Common myeloid progenitor, CD34-positive (primary cell): ENCODE measurements at regions not wholly inside any gene's neighbourhood (a gene's known extent, or its start where the extent isn't known, plus 50 kb on each side); places are given as distances from the start of the nearest gene placed in this dataset.
A peak's percentile ranks its signal among the peaks of the same experiment; 100 is the strongest.
"Not testable (repeated sequence)": the region's sequence is repeated elsewhere in the genome, so short reads cannot be mapped to it uniquely, and the experiment has no call there.

Experiments
- CTCF ChIA-PET: fragments of 350-600 bp; sonication (Branson Sonifier 250); formaldehyde crosslinking; loops from one replicate; lab custom pipeline; 2021; ENCODE audit warnings: antibody characterized with exemption; lab: Charles Lee
- POLR2A ChIA-PET: fragments of 350-600 bp; sonication (Branson Sonifier 250); formaldehyde crosslinking; loops from one replicate; lab custom pipeline; 2021; ENCODE audit warnings: antibody characterized with exemption; lab: Charles Lee
- DNase-seq, 3 donors: peaks; one replicate each; pipeline versions ENCODE4 v3.0.0 to v3.0.0-alpha.2; 2013
- H3K27ac ChIP-seq, 2 experiments: 1 replicate in 1 of 2; 2 replicates in 1 of 2; pipeline ENCODE4 v1.7.0; 2013; ENCODE audit warnings: inconsistent platforms in 2 of 2, low read length in 2 of 2, mild to moderate bottlenecking in 2 of 2, low read depth in 1 of 2, moderate library complexity in 1 of 2; ENCODE audit not compliant: severe bottlenecking in 2 of 2, insufficient read depth in 1 of 2, poor library complexity in 1 of 2
- H3K27me3 ChIP-seq, 5 experiments: replicated peaks in 2 of 5; 1 replicate in 3 of 5; 2 replicates in 2 of 5; pipeline versions ENCODE4 v1.6.1 to v1.7.0; 2013; ENCODE audit warnings: low read length in 4 of 5, mild to moderate bottlenecking in 2 of 5, moderate library complexity in 2 of 5, inconsistent platforms in 1 of 5; ENCODE audit not compliant: insufficient read depth in 5 of 5, control insufficient read depth in 4 of 5
- H3K36me3 ChIP-seq, 4 experiments: 1 replicate in 2 of 4; 2 replicates in 2 of 4; pipeline versions ENCODE4 v1.6.1 to v1.7.0; 2013; ENCODE audit warnings: low read length in 3 of 4, control low read depth in 1 of 4, mild to moderate bottlenecking in 1 of 4; ENCODE audit not compliant: control insufficient read depth in 4 of 4, insufficient read depth in 4 of 4
- H3K4me1 ChIP-seq, 4 experiments: 1 replicate in 3 of 4; 2 replicates in 1 of 4; pipeline versions ENCODE4 v1.6.1 to v1.7.1; 2013; ENCODE audit warnings: low read length in 3 of 4, mild to moderate bottlenecking in 3 of 4, control low read depth in 1 of 4, inconsistent platforms in 1 of 4, moderate library complexity in 1 of 4; ENCODE audit not compliant: control insufficient read depth in 4 of 4, insufficient read depth in 4 of 4; ENCODE audit errors: control extremely low read depth in 1 of 4
- H3K4me3 ChIP-seq, 7 experiments: 1 replicate in 4 of 7; 2 replicates in 3 of 7; pipeline versions ENCODE4 v1.5.1 to v1.7.0; 2013; ENCODE audit warnings: mild to moderate bottlenecking in 7 of 7, low read length in 6 of 7, moderate library complexity in 6 of 7, inconsistent platforms in 2 of 7, low read depth in 2 of 7, control low read depth in 1 of 7; ENCODE audit not compliant: insufficient read depth in 4 of 7, control insufficient read depth in 1 of 7; ENCODE audit errors: extremely low read depth in 1 of 7
- H3K9me3 ChIP-seq, 5 experiments: 1 replicate in 4 of 5; 2 replicates in 1 of 5; pipeline versions ENCODE4 v1.6.1 to v1.7.1; 2013; ENCODE audit warnings: low read length in 4 of 5, mild to moderate bottlenecking in 2 of 5, inconsistent platforms in 1 of 5, low read depth in 1 of 5, moderate library complexity in 1 of 5; ENCODE audit not compliant: control insufficient read depth in 4 of 5, insufficient read depth in 2 of 5; ENCODE audit errors: control extremely low read depth in 1 of 5
- WGBS: methylation state at CpG from one replicate; pipeline ENCODE4 v1.1.5; 2013; ENCODE audit not compliant: insufficient coverage; 5-methylcytosine and 5-hydroxymethylcytosine counted together

DNA sequence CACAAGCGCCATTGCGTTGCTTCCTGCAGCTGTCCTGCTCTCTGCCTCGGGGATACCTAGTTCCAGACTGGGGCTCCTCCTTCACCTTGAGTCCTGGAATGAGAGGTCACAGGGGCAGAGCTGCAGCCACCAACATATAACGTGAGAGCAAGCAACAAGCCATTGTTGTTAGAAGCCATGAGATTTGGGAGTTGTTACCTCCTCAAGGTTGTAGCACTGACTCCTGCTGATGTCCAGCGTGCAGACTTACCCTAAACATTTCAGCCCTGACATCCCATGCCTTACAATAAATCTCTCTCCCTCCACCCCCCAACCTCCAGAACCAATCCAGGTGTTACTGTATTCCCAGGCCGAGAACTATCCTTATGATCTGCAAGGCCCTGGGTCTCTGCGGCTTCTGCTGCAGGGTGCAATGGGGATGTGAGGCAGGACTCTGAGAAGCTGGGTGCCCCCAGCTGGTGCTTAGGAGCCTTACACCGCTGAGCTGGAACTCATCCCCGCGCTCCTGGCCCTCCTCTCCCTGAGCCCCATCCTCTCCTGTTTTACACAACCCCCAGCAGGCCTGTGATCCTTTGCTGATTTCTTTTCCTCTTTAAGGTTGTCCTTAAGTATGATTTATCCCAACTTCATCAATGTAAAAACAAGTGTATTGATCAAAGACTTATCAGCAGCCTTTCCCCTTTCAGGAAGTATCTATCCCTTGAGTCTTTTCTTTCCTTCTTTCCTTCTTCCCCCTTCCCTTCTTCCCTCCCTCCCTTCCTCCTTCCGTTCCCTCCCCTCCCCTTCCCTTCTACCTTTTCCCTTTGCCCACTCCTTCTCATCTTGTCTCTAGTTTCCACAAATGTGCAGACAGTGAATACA lies 84.2 kb upstream of the ABHD2 start:
- Histone ChIP-seq H3K27ac (no peak overlapping the region), H3K4me1 (peaks cover 0 to 20% (median 14%) of the 10 kb centered on the region in 4 experiments), H3K4me3 (no peak overlapping the region), H3K36me3 (no peaks in the 10 kb centered on the region), H3K9me3 (no peaks in the 10 kb centered on the region), H3K27me3 (no peaks in the 10 kb centered on the region)
- ChIA-PET POLR2A (interaction anchor here (0.5 kb wide), 1 partner anchor 61 kb away, joined by 3 read pairs; no protein-coding TSS in a partner anchor), CTCF (interaction anchor here (0.7 to 1.5 kb wide), 4 partner anchors 21 to 104 kb away, joined by 3 to 7 read pairs (median 3); no protein-coding TSS in a partner anchor)
- DNase-seq, result peak in 1 of 3 donors; percentile 14
- 100% methylated on average over 7 of the region's 11 CpGs for WGBS

DNA sequence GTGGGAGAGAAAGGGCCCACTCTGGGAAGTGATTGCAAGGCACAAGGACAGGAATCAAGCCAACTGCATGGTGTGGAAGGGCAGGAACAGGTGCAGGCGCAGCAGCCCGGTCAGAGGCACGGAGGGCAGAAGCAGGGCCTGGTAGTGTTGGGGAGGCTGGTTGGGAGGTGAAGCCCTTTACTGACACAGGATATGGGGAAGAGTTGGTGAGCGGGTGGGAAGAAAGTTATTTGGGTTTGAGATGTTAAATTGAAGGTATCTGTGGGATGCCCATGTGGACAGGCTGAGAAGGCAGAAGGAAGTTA lies 83.6 kb upstream of the ABHD2 start:
- Histone ChIP-seq H3K4me3 (no peak overlapping the region), H3K4me1 (peaks cover 0 to 20% (median 14%) of the 10 kb centered on the region in 4 experiments), H3K36me3 (no peaks in the 10 kb centered on the region), H3K27ac (no peak overlapping the region), H3K27me3 (no peaks in the 10 kb centered on the region), H3K9me3 (no peaks in the 10 kb centered on the region)
- ChIA-PET POLR2A (no interaction called here), CTCF (interaction anchor here (1.0 to 1.5 kb wide), 2 partner anchors 100 to 104 kb away, joined by 3 to 7 read pairs; no protein-coding TSS in a partner anchor)
- no peak for DNase-seq
- WGBS, result 97% methylated on average over 4 of the region's 4 CpGs

DNA sequence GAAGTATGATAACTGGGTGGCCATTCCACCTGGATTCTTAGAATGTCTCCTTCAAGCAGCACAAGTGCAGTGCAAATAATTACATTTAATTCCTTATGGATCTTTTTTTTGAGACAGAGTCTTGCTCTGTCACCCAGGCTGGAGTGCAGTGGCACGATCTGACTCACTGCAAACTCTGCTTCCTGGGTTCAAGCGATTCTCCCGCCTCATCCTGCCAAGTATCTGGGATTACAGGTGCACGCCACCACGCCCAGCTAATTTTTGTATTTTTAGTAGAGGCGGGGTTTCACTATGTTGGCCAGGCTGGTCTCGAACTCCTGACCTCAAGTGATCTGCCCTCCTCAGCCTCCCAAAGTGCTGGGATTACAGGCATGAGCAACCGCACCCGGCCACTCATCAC lies 80.7 kb upstream of the ABHD2 start:
- CTCF ChIA-PET, H3K4me1 ChIP-seq, DNase-seq, H3K27me3 ChIP-seq, POLR2A ChIA-PET, H3K9me3 ChIP-seq, H3K27ac ChIP-seq, H3K36me3 ChIP-seq, H3K4me3 ChIP-seq: not testable (repeated sequence)
- WGBS, result 100% methylated on average over 6 of the region's 9 CpGs

DNA sequence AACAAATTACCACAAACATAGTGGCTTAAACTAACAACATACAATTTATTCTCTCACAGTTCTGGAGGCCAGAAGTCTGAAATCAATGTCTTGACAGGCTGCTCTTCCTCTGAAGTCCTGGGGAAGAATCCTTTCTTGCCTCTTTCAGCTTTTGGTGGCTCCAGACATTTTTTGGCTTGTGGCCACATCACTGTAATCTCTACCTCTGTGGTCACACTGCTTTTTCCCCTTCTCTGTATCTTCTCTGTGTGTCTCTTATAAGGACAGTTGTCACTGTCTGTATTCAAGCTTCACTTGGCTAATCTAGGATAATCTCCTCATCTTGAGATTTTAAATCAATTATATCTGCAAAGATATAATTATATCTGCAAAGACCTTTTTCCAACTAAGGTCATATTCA lies 80.3 kb upstream of the ABHD2 start:
- Histone ChIP-seq H3K36me3 (no peaks in the 10 kb centered on the region), H3K27me3 (no peaks in the 10 kb centered on the region), H3K4me3 (no peak overlapping the region), H3K4me1 (peaks cover 0 to under 1% (median 0%) of the 10 kb centered on the region in 4 experiments), H3K27ac (no peak overlapping the region), H3K9me3 (peaks cover 0 to 3% (median 0%) of the 10 kb centered on the region in 5 experiments)
- ChIA-PET POLR2A (no interaction called here), CTCF (no interaction called here)
- DNase-seq, result no peak

DNA sequence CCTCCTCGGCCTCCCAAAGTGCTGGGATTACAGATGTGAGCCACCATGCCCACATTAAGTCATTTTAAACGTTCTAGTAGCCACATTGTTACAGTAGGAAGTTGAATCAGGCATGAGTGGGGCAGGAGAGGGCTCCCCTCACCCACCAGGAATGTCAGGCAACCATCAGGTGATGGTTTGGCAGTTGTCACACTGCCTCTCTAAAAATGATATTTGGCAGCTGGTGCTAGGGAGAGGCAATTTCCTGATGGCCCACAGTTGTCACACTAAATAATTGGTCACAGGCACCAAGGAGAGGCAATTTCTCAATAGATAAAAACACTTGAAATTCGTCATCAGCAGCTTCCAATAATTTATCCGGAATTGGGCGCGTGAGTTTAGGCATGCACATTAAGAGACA lies 79.2 kb upstream of the ABHD2 start:
- ChIA-PET CTCF (interaction anchor here (1.4 kb wide), 1 partner anchor 97 kb away, joined by 4 read pairs; no protein-coding TSS in a partner anchor), POLR2A (no interaction called here)
- H3K36me3 ChIP-seq, result no peaks in the 10 kb centered on the region
- WGBS, result 92% methylated on average over 6 of the region's 6 CpGs
- H3K27me3 ChIP-seq, result no peaks in the 10 kb centered on the region
- no peak overlapping the region for H3K27ac ChIP-seq
- no peak for DNase-seq
- H3K4me1 ChIP-seq, result no peaks in the 10 kb centered on the region
- H3K9me3 ChIP-seq, result peaks cover 0 to 3% (median 0%) of the 10 kb centered on the region in 5 experiments
- no peak overlapping the region for H3K4me3 ChIP-seq

DNA sequence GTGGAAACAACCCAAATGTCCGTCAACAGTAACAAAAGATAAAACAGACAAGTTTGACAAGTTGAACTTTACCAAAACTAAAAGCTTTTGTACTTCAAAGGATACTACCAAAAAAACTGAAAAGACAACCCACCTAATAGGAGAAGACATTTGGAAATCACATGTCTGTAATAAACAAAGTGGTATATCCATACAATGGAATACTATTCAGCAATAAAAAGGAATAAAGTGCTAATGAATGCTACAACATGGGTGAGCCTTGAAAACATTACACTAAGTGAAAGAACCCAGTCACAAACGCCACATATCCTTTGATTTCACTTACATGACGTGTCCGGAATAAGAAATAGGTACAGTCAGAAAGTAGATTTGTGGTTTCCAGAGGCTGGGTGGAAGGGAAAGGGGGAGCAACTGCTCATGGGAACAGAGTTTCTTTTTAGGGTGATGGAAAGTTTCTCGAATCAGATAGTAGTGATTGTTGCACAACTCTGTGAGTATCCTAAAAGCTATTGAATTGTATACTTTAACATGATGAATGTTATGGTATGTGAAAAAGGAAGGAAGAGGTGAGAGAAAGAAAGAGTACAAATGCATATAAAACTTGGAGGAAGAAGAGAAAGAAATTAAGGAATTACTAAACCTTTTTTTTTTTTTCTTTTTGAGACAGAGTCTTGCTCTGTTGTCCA lies 72.7 kb upstream of the ABHD2 start:
- 100% methylated on average over 4 of the region's 5 CpGs for WGBS
- H3K4me3 ChIP-seq, result no peak overlapping the region
- POLR2A ChIA-PET, result no interaction called here

More for the DNA sequence above, 72.7 kb upstream of the ABHD2 start:
- Histone ChIP-seq H3K36me3 (no peaks in the 10 kb centered on the region), H3K27me3 (no peaks in the 10 kb centered on the region), H3K27ac (no peak overlapping the region), H3K4me1 (peaks cover 2 to 32% (median 23%) of the 10 kb centered on the region in 4 experiments), H3K9me3 (peaks cover 0 to 6% (median 0%) of the 10 kb centered on the region in 5 experiments)
- CTCF ChIA-PET, result interaction anchor here (0.6 to 3.3 kb wide), 4 partner anchors 110 to 607 kb away, joined by 3 to 10 read pairs (median 4); no protein-coding TSS in a partner anchor
- DNase-seq, result no peak
